Globus pallidus (tissue), 1 donor: ENCODE measurements at regions not wholly inside any gene's neighbourhood (a gene's known extent, or its start where the extent isn't known, plus 50 kb on each side); places are given as distances from the start of the nearest gene placed in this dataset.
"Not testable (repeated sequence)": the region's sequence is repeated elsewhere in the genome, so short reads cannot be mapped to it uniquely, and the experiment has no call there.

Experiments used
- DNase-seq: peaks from one replicate; pipeline ENCODE4 v3.0.0-alpha.2; 2015; ENCODE audit warnings: low spot score

DNA sequence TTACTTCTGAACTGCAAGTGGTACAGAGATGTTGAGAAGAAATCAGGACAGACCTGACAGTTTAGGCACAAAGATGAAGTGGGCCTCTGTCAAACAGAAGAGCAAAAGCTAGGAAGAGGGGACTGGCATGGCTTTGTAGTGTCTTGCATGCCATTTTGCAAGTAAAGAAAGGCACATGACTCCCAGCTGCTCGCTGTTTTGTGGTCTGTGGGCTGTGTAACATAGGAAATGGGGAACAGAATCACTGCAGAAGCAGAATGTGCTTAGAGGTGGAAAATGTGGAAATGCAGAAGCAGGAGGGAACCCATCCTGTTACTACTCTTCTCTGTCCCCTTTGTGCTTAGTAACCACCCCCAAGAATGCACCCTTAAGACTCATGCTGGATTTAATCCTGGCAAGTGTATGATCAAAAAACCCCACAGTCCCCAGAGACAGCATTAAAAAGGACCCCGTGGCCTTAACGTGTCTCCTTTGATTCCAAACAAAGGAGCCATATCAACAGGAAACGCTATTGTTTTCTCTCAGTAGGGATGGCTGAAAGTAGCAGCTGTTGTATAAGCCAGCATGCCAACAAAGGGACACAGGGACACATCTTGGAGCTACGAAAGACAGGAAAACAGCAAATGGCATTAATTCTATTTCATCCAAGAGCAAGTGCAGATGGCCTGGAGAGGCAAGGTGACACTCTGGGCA, 177.6 kb upstream of the GLRA2 start:
- DNase-seq, result no peak

DNA sequence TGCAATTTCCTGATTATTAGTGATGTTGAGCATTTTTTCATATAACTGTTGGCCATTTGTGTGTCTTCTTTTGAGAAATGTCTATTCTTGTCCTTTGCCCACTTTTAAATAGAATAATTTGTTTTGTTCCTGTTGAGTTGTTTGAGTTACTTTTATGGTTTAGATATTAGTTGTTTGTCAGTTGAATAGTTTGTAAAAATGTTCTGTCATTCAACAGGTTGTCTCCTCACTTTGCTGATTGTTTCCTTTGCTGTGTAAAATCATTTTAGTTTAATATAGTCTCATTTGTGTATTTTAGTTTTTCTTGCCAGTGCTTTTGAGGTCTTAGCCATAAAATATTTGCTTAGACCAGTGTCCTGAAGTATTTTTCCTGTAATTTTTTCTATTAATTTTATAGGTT, 181.8 kb upstream of the GLRA2 start:
- no peak for DNase-seq

DNA sequence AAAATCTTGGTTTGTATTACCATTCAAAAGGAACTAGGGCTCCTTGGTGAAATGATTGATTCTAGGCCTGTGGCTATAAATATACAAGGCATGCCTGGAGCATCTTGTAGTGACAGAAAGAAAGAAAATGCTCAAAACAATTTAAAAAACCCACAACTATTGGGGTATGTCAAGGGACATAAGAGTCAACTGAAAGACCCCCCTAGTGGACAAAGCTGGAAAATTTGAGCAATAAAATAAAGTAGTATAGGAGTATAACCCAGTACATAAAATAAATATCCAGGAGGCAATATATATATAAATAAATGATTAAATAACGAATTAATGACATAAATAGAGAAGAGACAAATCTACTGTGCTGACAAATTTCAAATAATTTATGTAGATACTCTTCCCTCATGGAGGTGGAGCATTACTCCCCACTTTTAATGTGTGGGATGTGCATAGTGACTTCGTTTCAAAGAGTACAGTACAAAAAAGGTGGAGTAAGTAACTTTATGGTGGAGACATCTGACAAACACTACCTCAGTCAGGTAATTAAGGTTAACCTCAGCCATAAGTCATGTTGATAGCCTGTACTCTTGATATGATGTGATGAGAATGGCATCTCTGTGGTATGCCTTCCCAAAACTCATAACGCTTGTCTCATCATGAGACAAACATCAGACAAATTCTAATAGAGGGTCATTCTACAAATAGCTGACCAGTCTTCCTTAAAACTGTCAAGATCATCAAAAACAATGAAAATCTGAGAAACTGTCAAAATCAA, 185.0 kb upstream of the GLRA2 start:
- no peak for DNase-seq

DNA sequence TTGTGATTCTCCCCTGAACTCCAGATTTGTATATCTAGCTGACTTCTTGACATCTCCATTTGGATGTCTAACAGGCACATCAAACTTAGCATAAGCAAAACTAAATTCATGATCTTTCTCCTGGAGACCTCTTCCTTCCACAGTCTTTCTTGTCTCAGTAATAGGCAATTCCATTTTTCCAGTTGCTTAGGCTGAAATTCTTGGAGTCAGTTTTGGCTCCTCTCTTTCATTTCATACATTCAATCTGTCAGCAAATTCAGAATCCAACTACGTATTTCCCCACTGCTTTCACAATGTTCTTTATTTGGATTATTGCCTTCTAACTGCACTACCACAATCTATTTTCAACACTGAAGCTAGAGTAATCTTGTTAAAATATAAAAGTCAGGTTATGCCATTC, 219.9 kb upstream of the GLRA2 start:
- DNase-seq, result no peak

DNA sequence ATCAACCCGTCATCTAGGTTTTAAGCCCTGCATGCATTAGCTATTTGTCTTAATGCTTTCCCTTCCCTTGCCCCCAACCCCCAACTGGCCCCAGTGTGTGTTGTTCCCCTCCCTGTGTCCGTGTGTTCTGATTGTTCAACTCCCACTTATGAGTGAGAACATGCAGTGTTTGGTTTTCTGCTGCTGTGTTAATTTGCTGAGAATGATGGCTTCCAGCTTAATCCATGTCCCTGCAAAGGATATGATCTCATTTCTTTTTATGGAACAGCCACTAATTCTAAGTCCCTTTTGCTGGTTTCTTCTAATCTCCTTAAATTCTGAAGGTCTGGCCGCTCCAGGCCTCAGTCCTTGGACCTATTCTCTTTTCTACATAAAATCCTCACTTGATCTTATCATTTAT, 220.4 kb upstream of the GLRA2 start:
- not testable (repeated sequence) for DNase-seq

DNA sequence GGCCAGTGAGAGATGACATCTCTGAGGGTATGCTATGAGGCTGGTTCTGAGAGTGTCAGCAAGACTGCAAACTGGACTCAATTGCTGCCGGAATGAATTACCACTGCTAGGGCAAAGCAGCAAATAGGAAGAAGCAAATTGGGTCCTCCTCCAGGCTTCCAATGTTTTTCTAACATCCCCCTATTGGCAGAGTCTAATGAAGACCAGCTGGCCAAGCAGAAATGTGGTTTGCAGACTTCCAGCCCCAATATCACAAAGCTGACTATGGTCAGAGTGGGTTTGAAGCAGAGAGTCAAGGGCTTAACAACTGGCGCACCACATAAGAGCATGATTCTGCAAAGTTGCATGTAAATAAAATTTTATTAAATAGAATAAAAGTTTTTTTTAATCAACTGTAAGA, 225.4 kb upstream of the GLRA2 start:
- DNase-seq, result no peak

DNA sequence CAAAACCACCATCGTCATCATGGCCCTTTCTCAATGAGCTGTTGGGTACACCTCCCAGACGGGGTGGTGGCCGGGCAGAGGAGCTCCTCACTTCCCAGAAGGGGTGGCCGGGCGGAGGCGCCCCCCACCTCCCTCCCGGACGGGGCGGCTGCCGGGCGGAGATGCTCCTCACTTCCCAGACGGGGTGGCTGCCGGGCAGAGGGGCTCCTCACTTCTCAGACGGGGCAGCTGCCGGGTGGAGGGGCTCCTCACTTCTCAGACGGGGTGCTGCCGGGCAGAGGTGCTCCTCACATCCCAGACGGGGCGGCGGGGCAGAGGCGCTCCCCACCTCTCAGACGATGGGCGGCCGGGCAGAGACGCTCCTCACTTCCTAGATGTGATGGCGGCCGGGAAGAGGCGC, 226.8 kb upstream of the GLRA2 start:
- not testable (repeated sequence) for DNase-seq

DNA sequence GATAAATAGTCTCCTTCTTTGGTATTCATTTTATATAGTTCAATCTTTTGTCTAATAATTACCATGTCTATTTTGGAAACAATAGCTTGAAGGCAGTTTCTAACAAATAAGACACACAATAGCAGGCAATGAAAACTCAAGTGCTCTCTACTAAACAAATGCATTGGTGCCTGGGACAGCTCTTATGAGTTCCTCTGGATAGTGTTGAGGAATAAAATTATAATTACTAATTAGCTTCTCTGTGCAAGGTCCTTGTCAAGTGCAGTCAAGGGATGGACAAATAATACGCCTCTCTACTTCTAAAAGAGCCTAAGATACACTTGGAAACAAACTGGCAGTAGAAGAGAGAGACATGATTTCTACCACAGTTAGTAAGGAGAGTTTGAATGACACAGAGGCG, 229.0 kb upstream of the GLRA2 start:
- DNase-seq, result no peak

DNA sequence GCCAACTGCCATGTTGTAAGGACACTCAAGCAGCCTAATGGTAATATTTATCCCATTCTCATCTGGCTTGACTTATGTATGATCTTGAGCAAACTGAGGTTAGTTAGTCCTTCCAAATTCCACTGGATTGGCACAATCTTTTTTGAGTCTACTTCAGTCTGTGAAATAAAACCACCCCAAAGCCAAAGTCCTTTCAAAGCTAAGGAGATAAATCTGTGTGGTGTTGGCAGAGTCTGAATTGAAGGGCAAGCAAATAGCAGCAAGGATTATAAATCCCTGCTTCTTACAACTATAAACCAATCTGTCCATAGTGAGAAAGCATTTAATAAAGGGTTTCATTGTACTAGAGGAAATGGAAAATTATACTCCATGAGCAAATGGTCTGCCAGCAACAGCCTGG, 233.9 kb upstream of the GLRA2 start:
- no peak for DNase-seq

DNA sequence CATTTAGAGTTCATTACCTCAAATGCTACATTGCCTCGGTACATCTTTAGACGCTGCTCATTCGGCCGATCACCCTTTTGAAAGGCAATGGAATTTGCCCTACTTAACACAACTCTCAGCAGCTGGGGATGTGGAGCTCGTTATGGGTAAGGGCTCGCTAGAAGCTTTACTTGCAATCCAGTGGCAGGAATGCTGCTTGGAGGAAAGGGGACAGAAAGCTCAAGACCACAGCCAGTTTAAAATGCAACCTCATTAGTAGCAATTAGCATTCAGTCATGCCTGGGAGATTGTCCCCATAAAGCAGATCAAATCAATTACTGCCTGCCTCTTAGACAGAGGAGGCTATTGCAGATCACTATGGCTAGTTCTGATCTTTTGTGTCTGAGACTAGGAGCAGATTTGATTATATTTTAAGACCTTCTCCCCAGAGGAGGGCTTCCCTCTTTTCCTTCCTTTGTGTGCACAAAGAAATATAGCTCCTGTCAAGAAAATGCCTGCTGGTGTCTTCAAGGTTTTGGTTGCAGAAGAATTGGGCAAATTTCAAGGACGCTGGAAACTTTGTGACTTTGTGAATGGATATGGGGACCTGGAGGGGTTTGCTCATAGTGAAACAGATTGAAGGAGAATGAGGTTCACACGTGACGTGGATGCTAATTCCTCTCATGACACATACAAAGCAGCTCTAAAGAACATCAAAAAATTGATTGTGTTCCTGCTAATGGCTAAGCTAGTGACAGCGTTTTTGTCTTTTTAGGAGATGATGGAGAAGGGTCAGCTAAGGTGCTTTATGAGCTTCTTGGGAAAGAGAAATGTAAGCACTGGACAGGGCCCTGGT, 237.5 kb upstream of the GLRA2 start:
- no peak for DNase-seq

DNA sequence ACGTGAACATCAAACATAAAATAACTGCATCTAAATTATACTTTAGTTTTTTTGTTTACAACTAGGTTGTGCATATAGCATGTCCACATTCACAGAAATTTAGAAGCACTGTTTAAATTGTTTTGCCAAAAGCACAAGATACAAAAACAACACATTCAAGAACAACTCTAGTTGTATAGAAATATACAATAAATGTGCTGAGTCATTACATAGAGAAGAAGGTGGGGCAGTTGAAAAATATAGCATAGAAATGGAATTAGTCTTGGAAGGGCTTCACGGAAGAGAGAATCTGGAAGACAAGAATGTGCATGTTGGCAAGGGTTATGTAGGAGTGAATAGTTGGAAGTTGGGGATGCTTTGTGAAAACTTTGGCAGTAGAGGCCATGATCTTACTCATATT, 239.0 kb upstream of the GLRA2 start:
- no peak for DNase-seq

DNA sequence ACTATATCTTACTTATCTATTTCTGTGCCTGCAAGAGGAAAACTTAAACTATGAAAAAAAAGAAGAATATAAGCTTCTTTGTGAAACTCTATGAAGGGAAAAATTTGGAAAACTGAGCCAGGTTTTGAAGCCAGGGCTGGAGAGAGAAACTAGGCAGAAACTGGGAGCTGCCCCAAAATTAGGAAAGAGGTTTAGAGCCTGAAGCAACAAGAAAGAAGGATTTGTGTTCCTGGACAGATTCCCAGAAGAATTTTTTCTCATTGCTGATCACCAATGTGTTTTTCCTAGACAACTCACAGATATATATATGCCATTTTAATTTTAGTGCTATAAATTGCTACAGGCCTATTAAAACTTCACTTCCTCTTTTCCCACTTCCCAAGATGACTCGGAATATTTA, 245.0 kb upstream of the GEMIN8 start:
- peak; percentile 34 for DNase-seq

DNA sequence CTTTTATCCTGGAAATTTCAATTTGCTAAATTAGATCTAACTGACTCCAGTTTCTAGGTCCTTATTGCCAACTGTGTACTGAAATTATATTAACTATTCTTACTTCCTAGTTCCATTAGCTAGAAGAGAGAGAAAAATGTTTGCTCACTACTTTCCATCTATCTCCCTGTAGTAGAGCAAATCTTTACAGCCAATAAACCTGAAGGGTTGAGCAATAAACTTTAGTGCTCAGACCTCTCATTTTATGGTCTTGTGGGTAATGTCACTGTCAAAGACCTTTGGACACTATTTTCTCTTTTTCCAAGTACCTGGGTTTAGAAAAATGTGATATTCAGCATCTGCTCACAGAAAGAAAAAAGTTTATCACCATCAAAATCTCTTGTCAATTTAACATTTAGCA, 237.5 kb upstream of the GEMIN8 start:
- DNase-seq, result no peak

DNA sequence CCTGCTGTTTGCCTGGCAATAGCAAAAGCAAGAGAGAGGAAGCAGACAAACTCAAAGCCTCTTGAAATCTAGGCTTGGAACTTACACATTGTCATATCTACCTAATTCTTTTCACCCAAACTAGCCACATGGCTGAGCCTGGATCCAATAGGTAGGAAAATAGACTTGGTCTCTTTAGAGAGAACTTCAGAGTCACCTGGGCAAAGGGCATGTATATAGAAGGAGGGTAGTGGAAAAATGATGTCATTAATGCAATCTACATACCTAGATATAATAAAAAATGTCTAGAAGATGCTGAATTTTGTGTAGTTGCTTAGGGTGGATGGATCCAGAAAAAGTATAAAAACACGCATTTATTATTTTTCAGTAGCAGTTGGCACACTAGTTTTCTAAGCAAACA, 237.0 kb upstream of the GEMIN8 start:
- DNase-seq, result no peak

DNA sequence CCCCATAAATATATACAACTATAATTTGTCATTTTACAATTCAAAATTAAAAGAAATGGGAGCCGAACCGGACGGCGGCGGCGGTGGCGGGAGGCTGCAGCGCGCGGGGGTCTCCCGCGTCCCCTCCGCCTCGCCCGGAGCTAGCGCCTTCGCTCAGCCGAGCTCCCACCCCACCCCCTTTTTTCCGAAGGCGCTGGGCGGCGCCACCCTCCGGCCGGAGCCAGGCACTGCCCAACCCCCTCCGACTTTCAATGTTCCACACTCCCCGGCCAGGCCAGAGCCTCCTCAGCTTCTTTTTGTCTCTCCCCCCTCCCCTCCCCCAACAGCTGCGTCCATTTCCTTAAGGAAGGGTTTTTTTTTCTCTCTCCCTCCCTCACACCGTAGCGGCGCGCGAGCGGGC, 214.1 kb upstream of the GEMIN8 start:
- DNase-seq, result no peak

DNA sequence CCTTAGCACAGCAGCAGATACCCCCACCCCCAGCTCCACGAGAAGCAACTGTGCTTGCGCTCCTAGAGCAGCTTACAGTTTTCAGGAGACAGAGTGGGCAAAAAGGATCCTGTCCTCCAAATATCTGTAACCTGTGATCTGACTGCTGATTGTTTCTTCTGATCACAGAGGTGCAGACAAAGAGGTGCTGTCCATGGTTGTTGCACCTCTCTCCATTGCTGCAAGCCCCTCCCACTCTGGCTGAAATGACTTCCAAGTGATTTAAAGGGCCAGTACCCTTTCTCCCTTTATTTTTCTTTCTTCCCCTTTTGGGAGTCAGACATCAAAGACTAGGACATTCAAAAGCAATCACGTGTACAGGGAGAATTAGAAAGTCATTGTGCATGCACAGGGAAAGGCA, 205.3 kb upstream of the GEMIN8 start:
- no peak for DNase-seq

DNA sequence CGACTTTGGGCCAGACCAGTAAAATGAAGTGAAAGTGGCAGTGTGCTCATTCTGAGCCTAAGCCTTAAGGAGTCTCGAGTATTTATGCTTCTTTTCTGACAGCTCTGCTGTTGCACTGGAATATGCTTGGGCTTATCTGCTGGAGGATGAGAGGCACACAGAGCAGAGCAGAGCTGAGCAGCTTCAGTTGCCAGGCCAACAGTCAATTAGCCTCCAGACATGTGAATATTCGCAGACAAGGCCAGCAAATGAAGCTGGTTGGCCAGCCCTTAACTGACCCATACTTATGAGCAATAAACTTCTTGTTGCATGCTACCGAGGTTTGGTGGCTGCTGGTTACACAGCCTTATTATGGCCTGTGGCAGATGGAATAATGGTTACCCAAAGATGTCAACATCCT, 203.0 kb upstream of the GEMIN8 start:
- DNase-seq, result no peak

DNA sequence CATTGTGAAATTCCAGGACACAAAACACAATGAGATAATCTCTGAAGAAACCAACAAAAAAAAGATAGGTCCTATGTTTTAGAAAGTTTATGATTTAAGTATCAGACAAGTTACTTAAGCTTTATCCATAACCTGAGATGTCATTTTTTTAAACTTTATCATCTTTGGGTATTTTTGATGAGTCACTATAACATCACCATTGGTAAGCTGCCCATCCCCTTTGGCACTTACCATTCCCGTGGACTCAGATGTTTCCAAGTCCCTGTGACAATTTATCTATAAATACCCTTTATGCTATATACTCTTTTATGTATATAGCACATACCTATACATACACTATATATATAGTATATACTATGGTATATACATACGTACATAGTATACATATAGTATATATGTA, 198.9 kb upstream of the GEMIN8 start:
- no peak for DNase-seq

DNA sequence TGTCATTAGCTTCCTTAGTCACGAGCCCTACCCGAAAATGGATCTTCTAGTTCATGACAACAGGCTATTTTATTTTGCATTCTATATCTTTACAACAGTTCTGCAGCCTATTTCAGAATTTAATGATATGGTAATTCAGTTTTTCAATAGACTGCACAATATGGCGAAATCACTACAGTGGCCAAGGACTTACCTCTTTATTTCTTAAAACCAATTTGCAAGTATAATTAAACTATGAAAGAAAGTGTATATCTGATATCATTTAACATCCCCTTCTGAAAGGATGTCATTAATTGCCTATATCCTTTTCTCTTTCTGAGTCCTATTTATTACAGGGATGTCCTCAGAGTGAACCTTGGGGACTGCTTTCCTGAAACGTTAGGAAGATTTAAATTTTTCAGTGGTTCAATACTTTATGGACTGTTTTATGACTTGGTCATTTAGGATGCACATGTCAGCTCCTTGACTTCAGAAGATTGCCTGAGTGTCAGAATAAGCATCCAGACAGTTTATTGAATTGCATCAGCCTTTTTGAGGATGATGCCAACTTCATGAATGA, 190.8 kb upstream of the GEMIN8 start:
- no peak for DNase-seq

DNA sequence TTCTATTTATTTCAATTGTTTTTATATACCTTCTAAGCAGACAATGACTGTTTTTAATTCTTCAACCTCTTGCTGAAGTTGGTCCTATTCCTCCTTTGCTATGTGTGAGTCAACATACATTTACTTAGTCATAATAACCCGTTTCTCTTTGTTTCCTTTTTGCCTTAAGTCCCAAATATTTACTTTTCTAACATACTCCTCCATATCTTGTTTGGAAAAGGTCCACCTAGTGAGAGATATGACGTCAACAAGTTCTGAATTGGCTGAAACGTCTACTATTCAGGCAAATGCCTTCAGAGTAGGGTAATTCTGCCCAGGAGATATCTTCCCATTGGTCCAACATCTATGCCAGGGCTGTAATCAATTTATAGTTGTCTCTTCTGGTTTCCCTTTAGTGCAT, 179.3 kb upstream of the GEMIN8 start:
- no peak for DNase-seq

DNA sequence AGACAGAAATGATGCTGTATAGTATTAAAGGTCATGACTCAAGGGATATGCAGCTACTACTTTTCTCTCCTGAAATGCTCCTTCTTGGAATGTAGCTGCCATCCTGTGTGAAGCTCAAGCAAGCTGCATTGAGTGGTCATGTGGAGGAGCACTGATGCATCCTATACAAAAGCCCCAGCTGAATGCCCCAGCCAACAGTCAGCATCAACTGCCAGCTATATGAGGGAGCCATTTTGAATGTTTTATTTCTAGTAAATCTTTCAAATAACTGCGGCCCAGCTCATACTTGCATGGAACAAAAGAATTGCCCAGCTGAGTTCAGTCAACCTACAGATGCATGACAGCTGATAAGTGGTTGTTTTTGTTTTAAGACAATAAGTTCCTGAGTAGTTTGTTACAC, 165.0 kb upstream of the GEMIN8 start:
- no peak for DNase-seq

DNA sequence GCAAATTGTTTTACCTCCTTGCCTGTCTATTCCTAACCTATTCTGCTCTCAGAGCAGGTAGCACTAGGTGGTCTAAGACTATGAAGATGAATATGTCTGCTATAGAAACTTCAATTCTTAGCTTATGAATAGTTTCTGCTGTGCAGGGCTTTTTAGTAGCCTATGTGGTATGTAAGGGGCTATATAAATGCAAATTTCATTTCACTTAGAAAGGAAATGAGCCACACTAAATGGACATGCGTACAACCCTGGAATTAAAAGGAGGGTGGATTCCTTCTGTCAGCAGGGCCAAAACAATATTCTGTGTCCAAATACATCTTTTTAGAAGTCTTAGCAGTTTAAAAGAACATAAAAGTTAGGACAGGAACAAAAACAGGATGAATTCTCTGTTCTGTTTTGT, 163.9 kb upstream of the GEMIN8 start:
- no peak for DNase-seq

DNA sequence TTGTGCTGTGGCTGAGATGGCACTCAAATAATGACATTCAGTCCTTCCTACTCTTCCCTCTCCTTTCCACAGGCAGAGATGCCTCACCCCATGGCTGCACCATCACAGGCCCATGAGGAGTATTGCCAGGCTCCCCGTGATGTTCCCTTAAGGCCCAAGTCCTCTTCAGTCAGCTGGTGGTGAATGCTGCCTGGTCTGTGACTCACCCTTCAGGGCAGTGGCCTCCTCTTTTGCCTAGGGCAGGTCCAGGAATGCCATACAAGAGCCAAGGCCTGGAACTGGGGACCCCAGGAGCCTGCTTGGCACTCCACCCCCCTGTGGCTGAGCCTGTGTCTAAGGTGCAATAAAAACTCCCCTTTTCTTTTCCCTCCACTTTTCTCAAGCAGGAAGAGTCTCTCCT, 144.2 kb upstream of the GEMIN8 start:
- DNase-seq, result no peak
